ENCODE measurements at regions not wholly inside any gene's neighbourhood (a gene's known extent, or its start where the extent isn't known, plus 50 kb on each side); places are given as distances from the start of the nearest gene placed in this dataset.

DNA sequence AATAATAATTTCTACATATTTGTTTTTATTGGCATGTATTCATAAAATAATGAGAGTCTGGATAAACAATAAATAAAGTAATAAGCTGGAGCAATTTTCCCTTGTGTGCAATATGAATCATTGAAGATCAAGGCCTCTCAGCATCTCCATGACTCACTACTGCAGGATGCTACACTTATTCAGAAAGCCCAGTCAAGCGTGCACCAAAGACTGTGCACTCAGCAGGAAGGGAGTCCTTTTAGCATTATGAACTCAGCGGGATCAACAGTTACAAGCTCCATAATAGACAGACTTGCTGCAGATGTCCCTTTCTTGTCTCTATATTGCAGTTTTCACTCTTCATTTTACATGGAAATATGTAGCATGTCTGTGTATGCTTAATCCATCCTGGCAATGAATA, 485.3 kb downstream of the CDH9 start:
- Mint-ChIP-seq H3K9me3 (ENCODE audit: unreplicated experiment) (no peaks in the 10 kb centered on the region), H3K27me3 (ENCODE audit: low read depth, unreplicated experiment) (peaks cover 2% of the 10 kb centered on the region), H3K4me1 (ENCODE audit: low read depth, unreplicated experiment) (no peaks in the 10 kb centered on the region), H3K27ac (ENCODE audit: unreplicated experiment) (no peak overlapping the region), H3K4me3 (ENCODE audit: unreplicated experiment) (no peak overlapping the region), H3K36me3 (ENCODE audit: low read depth, unreplicated experiment) (no peaks in the 10 kb centered on the region)
- Histone ChIP-seq H3K36me3 (ENCODE audit: insufficient read depth, low read length) (no peaks in the 10 kb centered on the region), H3K4me3 (ENCODE audit: insufficient read depth, low read depth, low read length) (no peak overlapping the region), H4K20me1 (ENCODE audit: insufficient read depth, low read length) (no peaks in the 10 kb centered on the region), H3K9ac (ENCODE audit: low read length) (no peak overlapping the region), H3K79me2 (ENCODE audit: insufficient read depth, low read length) (no peaks in the 10 kb centered on the region), H3K9me3 (ENCODE audit: insufficient read depth, low read depth, low read length) (no peaks in the 10 kb centered on the region), H3K27ac (ENCODE audit: low read depth, low read length) (no peak overlapping the region), H3K4me1 (ENCODE audit: insufficient read depth, low read length) (no peaks in the 10 kb centered on the region), H3K4me2 (ENCODE audit: low read length) (no peak overlapping the region), H2AFZ (ENCODE audit: low read depth, low read length) (no peak overlapping the region), H3K27me3 (ENCODE audit: insufficient read depth, low read length) (no peaks in the 10 kb centered on the region)
- TF ChIP-seq CTCF (IDR thresholded peaks at IDR 0.05; ENCODE audit: insufficient read depth, low read depth, low read length) (no peak), EZH2 (IDR thresholded peaks at IDR 0.05; ENCODE audit: insufficient read depth, low read length) (no peak)
- FAIRE-seq (no peak), DNase-seq (ENCODE audit: low read depth) (peak; percentile 39)

GRCh38 chr5:26543987-26544386, 494.4 kb downstream of the CDH9 start:
- Histone ChIP-seq H2AFZ (ENCODE audit: low read depth, low read length) (no peak overlapping the region), H4K20me1 (ENCODE audit: insufficient read depth, low read length) (no peaks in the 10 kb centered on the region), H3K4me3 (ENCODE audit: insufficient read depth, low read depth, low read length) (no peak overlapping the region), H3K27ac (ENCODE audit: low read depth, low read length) (no peak overlapping the region), H3K4me1 (ENCODE audit: insufficient read depth, low read length) (no peaks in the 10 kb centered on the region), H3K27me3 (ENCODE audit: insufficient read depth, low read length) (no peaks in the 10 kb centered on the region), H3K9me3 (ENCODE audit: insufficient read depth, low read depth, low read length) (no peaks in the 10 kb centered on the region), H3K4me2 (ENCODE audit: low read length) (no peak overlapping the region), H3K9ac (ENCODE audit: low read length) (no peak overlapping the region), H3K79me2 (ENCODE audit: insufficient read depth, low read length) (no peaks in the 10 kb centered on the region), H3K36me3 (ENCODE audit: insufficient read depth, low read length) (no peaks in the 10 kb centered on the region)
- TF ChIP-seq EZH2 (IDR thresholded peaks at IDR 0.05; ENCODE audit: insufficient read depth, low read length) (no peak), CTCF (IDR thresholded peaks at IDR 0.05; ENCODE audit: insufficient read depth, low read depth, low read length) (no peak)
- DNase-seq (ENCODE audit: low read depth) (no peak), FAIRE-seq (no peak)
- Mint-ChIP-seq H3K4me1 (ENCODE audit: low read depth, unreplicated experiment) (no peaks in the 10 kb centered on the region), H3K27me3 (ENCODE audit: low read depth, unreplicated experiment) (no peaks in the 10 kb centered on the region), H3K9me3 (ENCODE audit: unreplicated experiment) (peaks cover 13% of the 10 kb centered on the region), H3K36me3 (ENCODE audit: low read depth, unreplicated experiment) (peaks cover 2% of the 10 kb centered on the region), H3K4me3 (ENCODE audit: unreplicated experiment) (no peak overlapping the region), H3K27ac (ENCODE audit: unreplicated experiment) (no peak overlapping the region)

- FAIRE-seq = no peak
- Histone ChIP-seq H3K36me3 (ENCODE audit: insufficient read depth, low read length) (no peaks in the 10 kb centered on the region), H3K9ac (ENCODE audit: low read length) (no peak overlapping the region), H3K79me2 (ENCODE audit: insufficient read depth, low read length) (no peaks in the 10 kb centered on the region), H2AFZ (ENCODE audit: low read depth, low read length) (no peak overlapping the region), H3K9me3 (ENCODE audit: insufficient read depth, low read depth, low read length) (no peaks in the 10 kb centered on the region), H3K4me2 (ENCODE audit: low read length) (no peak overlapping the region), H3K4me1 (ENCODE audit: insufficient read depth, low read length) (no peaks in the 10 kb centered on the region), H3K27me3 (ENCODE audit: insufficient read depth, low read length) (no peaks in the 10 kb centered on the region), H3K27ac (ENCODE audit: low read depth, low read length) (no peak overlapping the region), H3K4me3 (ENCODE audit: insufficient read depth, low read depth, low read length) (no peak overlapping the region), H4K20me1 (ENCODE audit: insufficient read depth, low read length) (no peaks in the 10 kb centered on the region)
- TF ChIP-seq EZH2 (IDR thresholded peaks at IDR 0.05; ENCODE audit: insufficient read depth, low read length) (no peak), CTCF (IDR thresholded peaks at IDR 0.05; ENCODE audit: insufficient read depth, low read depth, low read length) (no peak)
- Mint-ChIP-seq H3K4me3 (ENCODE audit: unreplicated experiment) (no peak overlapping the region), H3K27me3 (ENCODE audit: low read depth, unreplicated experiment) (no peaks in the 10 kb centered on the region), H3K4me1 (ENCODE audit: low read depth, unreplicated experiment) (no peaks in the 10 kb centered on the region), H3K36me3 (ENCODE audit: low read depth, unreplicated experiment) (peaks cover 2% of the 10 kb centered on the region), H3K27ac (ENCODE audit: unreplicated experiment) (no peak overlapping the region), H3K9me3 (ENCODE audit: unreplicated experiment) (peaks cover 13% of the 10 kb centered on the region)
- DNase-seq (ENCODE audit: low read depth) = no peak
These were observed 500.2 kb downstream of the CDH9 start for GRCh38 chr5:26538226-26538625.

Measured in astrocyte (in vitro differentiated cells and primary cell).